Right lobe of liver (tissue), 6 donors: ENCODE measurements at regions not wholly inside any gene's neighbourhood (a gene's known extent, or its start where the extent isn't known, plus 50 kb on each side); places are given as distances from the start of the nearest gene placed in this dataset.

Experiments used
- ATAC-seq, 4 donors: fragments of 200-7000 bp; cut with Tn5 transposase; one replicate each; pipeline ENCODE4 v1.9.1; 2020; ENCODE audit warnings: mild to moderate bottlenecking in 4 of 4, moderate library complexity in 4 of 4
- DNase-seq, 3 donors: peaks; one replicate each; pipeline ENCODE4 v3.0.0-alpha.2; 2020
- H3K27ac ChIP-seq, 3 donors: fragments of 200-600 bp; one replicate each; pipeline ENCODE4 v1.8.0; 2022
- H3K27me3 ChIP-seq, 2 donors: fragments of 200-600 bp; one replicate each; pipeline ENCODE4 v1.8.0; 2022
- H3K36me3 ChIP-seq, 4 donors: fragments of 200-600 bp; sonication (generic) in 1 of 4; one replicate each; pipeline versions ENCODE4 v1.5.1 to v1.8.0; 2017 to 2022; ENCODE audit warnings: control low read depth in 1 of 4
- H3K4me1 ChIP-seq, 4 donors: fragments of 200-600 bp; sonication (generic) in 1 of 4; one replicate each; pipeline versions ENCODE4 v1.5.1 to v1.8.0; 2017 to 2022; ENCODE audit warnings: control low read depth in 1 of 4
- H3K4me3 ChIP-seq, 3 donors: fragments of 200-600 bp; one replicate each; pipeline ENCODE4 v1.8.0; 2022
- H3K9me3 ChIP-seq, 4 donors: fragments of 200-600 bp; sonication (generic) in 1 of 4; one replicate each; pipeline versions ENCODE4 v1.5.1 to v1.8.0; 2017 to 2022; ENCODE audit warnings: control low read depth in 1 of 4
- CTCF ChIP-seq, 4 donors: fragments of 200-600 bp in 3 of 4; fragments of 450-650 bp in 1 of 4; IDR thresholded peaks; one replicate each; pipeline versions ENCODE4 v1.5.1 to v1.8.0; 2016 to 2022; ENCODE audit warnings: antibody characterized with exemption in 4 of 4, mild to moderate bottlenecking in 2 of 4
- POLR2A ChIP-seq: fragments of 450-650 bp; IDR thresholded peaks from one replicate; pipeline ENCODE4 v1.6.1; 2017; ENCODE audit warnings: antibody characterized with exemption, mild to moderate bottlenecking
- WGBS: methylation state at CpG from one replicate; pipeline ENCODE4 v1.1.6; 2018; ENCODE audit warnings: low coverage, low lambda C conversion rate; ENCODE audit not compliant: insufficient coverage; ENCODE audit errors: missing lambda C conversion rate; 5-methylcytosine and 5-hydroxymethylcytosine counted together
- intact Hi-C, 2 donors: fragments of 100-400 bp; cut with DNase I; formaldehyde crosslinking; loops; one replicate each; pipeline versions ENCODE4 v1.11.2 to v1.14.1; 2022
- donor health status: DM: no; HTN: yes; CAD: no.
- donor health status: DM: no; HTN: no; CAD: no.
- donor health status: DM: no; HTN: no; CAD: no.
- donor health status: DM: no; HTN: yes; CAD: no.
- donor health status: DM: no; HTN: yes; CAD: no.

GRCh38 chr2:142323206-142323605 lies 192.4 kb upstream of the LRP1B start:
- H3K4me3 ChIP-seq: no peak overlapping the region
- TF ChIP-seq POLR2A (no peak), CTCF (IDR thresholded peaks at IDR 0.05) (no peak)
- no peaks in the 10 kb centered on the region for H3K27me3 ChIP-seq
- ATAC-seq (no peak), DNase-seq (no peak)
- H3K4me1 ChIP-seq: no peaks in the 10 kb centered on the region
- no peaks in the 10 kb centered on the region for H3K36me3 ChIP-seq
- WGBS: 38% methylated on average over 1 of the region's 1 CpG
- H3K27ac ChIP-seq: no peak overlapping the region
- no peaks in the 10 kb centered on the region for H3K9me3 ChIP-seq
- intact Hi-C loops: no loop called here

- no peaks in the 10 kb centered on the region for H3K36me3 ChIP-seq
- no peak overlapping the region for H3K27ac ChIP-seq
- no peak for DNase-seq
- ATAC-seq: no peak
- 27% methylated on average over 1 of the region's 1 CpG for WGBS
- intact Hi-C loops: no loop called here
- no peak for TF ChIP-seq POLR2A
- TF ChIP-seq CTCF (IDR thresholded peaks at IDR 0.05): no peak
- no peaks in the 10 kb centered on the region for H3K4me1 ChIP-seq
- no peaks in the 10 kb centered on the region for H3K9me3 ChIP-seq
- no peak overlapping the region for H3K4me3 ChIP-seq
- H3K27me3 ChIP-seq: no peaks in the 10 kb centered on the region
Measured at GRCh38 chr2:142321706-142322280, 191.0 kb upstream of the LRP1B start.

GRCh38 chr2:142320067-142320466 lies 189.3 kb upstream of the LRP1B start:
- WGBS: 89% methylated on average over 1 of the region's 1 CpG

GRCh38 chr2:142316049-142316448 lies 185.2 kb upstream of the LRP1B start:
- TF ChIP-seq POLR2A (no peak), CTCF (IDR thresholded peaks at IDR 0.05) (no peak)
- Histone ChIP-seq H3K4me1 (no peaks in the 10 kb centered on the region), H3K36me3 (no peaks in the 10 kb centered on the region), H3K27me3 (no peaks in the 10 kb centered on the region), H3K27ac (no peak overlapping the region), H3K9me3 (no peaks in the 10 kb centered on the region), H3K4me3 (no peak overlapping the region)
- DNase-seq (no peak), ATAC-seq (no peak)
- WGBS: 71% methylated on average over 4 of the region's 4 CpGs
- intact Hi-C loops: no loop called here

More at GRCh38 chr2:142320067-142320466, 189.3 kb upstream of the LRP1B start:
- H3K9me3 ChIP-seq: no peaks in the 10 kb centered on the region
- H3K27me3 ChIP-seq: no peaks in the 10 kb centered on the region
- no peak for TF ChIP-seq CTCF (IDR thresholded peaks at IDR 0.05)
- TF ChIP-seq POLR2A: no peak
- DNase-seq (no peak), ATAC-seq (no peak)
- no peaks in the 10 kb centered on the region for H3K4me1 ChIP-seq
- no peak overlapping the region for H3K4me3 ChIP-seq
- intact Hi-C loops: no loop called here
- H3K36me3 ChIP-seq: no peaks in the 10 kb centered on the region
- no peak overlapping the region for H3K27ac ChIP-seq

- H3K9me3 ChIP-seq: no peaks in the 10 kb centered on the region
- H3K4me3 ChIP-seq: no peak overlapping the region
- no peaks in the 10 kb centered on the region for H3K27me3 ChIP-seq
- ATAC-seq: no peak
- no peaks in the 10 kb centered on the region for H3K36me3 ChIP-seq
- DNase-seq: no peak
- TF ChIP-seq CTCF (IDR thresholded peaks at IDR 0.05) (no peak), POLR2A (no peak)
- H3K4me1 ChIP-seq: no peaks in the 10 kb centered on the region
- intact Hi-C loops: no loop called here
- no peak overlapping the region for H3K27ac ChIP-seq
Measured at GRCh38 chr2:142315346-142315745, 184.5 kb upstream of the LRP1B start.
